HG03175 (cell line): ENCODE measurements at regions not wholly inside any gene's neighbourhood (a gene's known extent, or its start where the extent isn't known, plus 50 kb on each side); places are given as distances from the start of the nearest gene placed in this dataset.
A peak's percentile ranks its signal among the peaks of the same experiment; 100 is the strongest.
"Not testable (repeated sequence)": the region's sequence is repeated elsewhere in the genome, so short reads cannot be mapped to it uniquely, and the experiment has no call there.

Experiments
- ATAC-seq: cut with Tn5 transposase; IDR thresholded peaks from one replicate; pipeline ENCODE4 v1.9.1; 2021; ENCODE audit warnings: mild to moderate bottlenecking, moderate library complexity; ENCODE audit not compliant: unreplicated experiment

- peak; percentile 70 for ATAC-seq
Observed at GRCh38 chr2:175366815-175367214, 185.3 kb upstream of the ATP5MC3 start.

DNA sequence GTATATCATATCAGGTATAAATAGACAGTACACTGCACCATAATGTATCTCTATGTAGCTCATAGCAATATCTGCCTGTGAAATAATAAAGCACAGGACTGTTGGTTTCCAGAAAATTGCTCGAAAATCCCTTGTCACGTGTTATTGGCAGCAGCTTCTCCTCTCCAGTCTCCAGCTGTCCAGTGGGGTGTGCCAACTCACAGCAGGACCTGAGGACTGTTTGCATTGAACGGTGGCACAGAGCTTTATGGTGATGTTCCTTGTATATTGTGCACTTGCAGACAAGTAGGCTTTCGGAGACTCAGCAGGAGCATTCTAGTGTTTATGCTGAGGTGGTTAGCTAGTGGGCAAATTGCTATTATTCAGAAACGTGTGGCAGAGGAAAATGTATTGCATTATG lies 182.2 kb upstream of the ATP5MC3 start:
- no peak for ATAC-seq

- ATAC-seq: no peak
Observed at GRCh38 chr2:175362331-175362730, 180.8 kb upstream of the ATP5MC3 start.

DNA sequence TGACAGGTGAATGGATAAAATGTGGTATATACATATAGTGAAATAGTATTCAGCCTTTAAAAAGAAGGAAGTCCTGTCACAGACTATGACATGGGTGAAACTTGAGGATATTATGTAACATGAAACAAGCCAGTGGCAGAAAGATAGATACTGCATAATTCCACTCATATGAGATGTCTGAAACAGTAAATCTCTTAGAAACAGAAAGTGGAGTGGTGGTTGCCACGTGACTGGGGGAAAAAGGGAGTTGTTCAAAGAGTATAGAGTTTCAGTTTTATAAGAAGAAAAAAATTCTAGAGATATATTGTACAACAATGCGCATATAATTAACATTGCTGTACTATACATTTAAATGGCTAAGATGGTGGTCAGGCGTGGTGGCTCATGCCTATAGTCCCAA lies 178.2 kb upstream of the ATP5MC3 start:
- ATAC-seq: no peak

DNA sequence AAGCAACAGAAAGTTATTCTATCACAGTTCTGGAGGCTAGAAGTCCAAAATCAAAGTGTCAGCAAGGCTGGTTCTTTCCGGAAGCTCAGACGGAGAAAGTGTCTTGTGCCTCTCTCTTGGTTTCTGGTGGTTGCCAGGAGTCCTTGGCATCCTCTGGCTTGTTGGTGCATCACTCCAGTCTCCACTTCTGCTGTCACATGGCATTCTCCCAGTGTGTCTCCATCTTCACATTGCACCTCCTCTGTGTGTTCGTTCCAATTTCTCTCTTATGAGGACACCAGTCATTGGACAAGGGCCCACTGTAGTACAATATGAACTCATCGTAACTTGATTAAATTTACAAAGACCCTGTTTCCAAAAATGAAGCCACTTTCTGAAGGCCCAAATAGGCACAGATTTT lies 175.4 kb upstream of the ATP5MC3 start:
- ATAC-seq: no peak

DNA sequence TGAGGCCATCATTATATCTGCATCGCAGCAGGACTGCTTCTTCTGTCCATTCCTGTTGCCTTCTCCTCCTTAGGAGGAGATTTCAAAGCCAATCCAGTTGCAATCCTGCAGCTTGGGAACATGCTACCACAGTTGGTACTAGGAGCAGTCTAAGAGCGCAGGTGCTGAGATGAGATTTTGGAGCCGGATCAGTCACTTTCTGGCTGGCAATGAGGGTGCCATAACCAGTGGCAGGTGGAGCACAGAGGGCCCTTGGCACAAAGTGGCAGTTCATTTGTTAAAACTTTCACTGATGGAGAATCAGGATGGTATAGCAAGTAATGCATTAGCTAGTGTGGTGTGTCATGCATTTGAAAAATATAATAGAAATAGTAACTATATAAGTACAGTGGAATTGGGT lies 173.7 kb upstream of the ATP5MC3 start:
- no peak for ATAC-seq

- no peak for ATAC-seq
Observed at GRCh38 chr2:175353275-175353674, 171.8 kb upstream of the ATP5MC3 start.

- ATAC-seq: no peak
Observed at GRCh38 chr2:175351512-175351911, 170.0 kb upstream of the ATP5MC3 start.

DNA sequence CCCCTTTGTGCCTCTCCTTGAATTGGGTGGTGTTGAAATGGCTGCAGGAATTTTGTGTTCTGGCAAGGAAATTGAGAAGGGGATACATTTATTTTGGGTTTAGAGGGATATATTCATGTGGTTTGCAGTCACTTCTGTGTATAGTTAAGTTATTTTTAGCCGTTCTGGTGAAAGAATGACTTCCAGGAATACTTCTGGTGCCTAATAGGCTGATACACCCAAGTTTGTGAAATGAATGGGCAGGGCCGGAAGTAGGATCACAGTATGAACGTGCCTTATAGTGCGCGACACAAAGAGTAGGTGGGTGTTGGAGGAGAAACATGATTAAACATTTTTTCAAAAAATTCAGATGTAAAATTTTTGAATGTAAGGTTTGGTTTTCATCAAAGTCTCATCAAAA lies 168.6 kb upstream of the ATP5MC3 start:
- no peak for ATAC-seq

DNA sequence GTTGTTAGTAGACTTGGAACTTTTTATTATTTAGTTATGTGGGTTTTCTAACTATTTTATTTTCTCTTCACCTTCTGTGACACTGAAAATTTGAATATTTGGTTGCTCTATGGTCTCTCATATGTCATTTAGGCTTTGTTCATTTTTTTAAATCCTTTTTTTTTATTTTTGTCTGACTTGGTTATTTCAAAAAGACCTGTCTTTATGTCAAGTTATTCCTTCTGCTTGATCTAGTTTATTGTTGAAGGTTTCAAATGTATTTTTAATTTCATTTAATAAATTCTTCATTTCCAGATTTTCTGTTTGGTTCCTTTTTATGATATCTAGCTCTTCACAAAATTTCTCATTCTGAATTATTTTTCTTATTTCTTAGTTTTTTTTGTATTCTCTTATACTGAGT lies 160.6 kb upstream of the ATP5MC3 start:
- no peak for ATAC-seq

DNA sequence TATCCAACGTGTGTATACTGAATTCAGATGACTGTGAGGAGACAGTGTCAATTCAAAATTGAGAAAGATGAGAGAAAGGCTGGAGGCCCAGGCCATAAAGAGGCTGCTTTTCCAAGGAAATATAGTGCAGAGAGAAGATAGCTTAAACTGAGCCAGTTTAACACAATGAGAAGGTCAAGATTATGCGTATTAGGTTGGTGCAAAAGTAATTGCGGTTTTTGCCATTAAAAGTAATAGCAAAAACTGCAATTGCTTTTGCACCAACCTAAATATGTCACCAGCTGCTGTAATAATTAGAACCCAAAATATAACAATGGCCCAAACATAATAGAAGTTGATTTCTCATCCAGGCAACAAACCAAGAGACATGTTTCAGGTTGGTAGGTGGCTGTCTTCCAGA lies 148.7 kb upstream of the ATP5MC3 start:
- no peak for ATAC-seq

DNA sequence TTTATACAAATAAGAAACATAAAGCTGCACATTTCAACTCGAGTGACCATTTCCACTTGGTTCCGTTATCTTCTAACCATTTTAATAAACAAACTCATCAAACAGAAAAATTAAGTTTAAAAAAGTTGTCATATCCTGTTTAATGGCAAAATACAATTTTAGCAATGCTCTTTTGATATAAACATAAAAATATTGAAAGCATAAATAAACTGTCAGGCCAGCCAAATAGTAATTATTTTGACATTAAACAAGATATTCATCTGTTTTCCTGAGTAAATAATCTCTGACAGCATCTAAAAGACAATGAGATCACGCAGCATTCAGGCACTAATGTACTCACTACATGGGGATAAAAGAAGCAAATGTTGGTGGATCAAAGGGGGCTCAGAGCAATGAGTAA lies 145.3 kb upstream of the ATP5MC3 start:
- no peak for ATAC-seq

- ATAC-seq: not testable (repeated sequence)
Observed at GRCh38 chr2:175326164-175326563, 144.7 kb upstream of the ATP5MC3 start.

GRCh38 chr2:175323162-175323561 lies 141.7 kb upstream of the ATP5MC3 start:
- ATAC-seq: no peak

- peak; percentile 98 for ATAC-seq
Observed at GRCh38 chr2:175318542-175318941, 137.0 kb upstream of the ATP5MC3 start.

DNA sequence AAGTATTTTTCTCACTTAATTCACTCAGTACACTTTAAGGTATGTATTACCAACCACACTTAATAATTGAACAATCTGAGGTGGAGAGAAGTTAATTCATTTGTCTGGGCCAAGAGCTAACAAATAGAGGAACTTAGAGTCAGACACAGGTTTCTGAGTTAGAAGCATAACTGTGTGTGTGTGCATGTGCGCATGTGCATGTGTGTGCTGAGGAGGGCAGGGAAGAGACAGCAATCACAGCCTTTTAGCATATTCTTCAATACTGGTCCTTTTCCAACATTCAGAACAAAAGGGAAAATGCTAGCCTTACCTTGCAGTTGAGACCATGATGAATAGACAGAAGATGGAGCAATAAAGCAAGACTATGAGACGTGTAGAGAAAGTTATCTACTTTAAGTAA lies 136.2 kb upstream of the ATP5MC3 start:
- no peak for ATAC-seq

DNA sequence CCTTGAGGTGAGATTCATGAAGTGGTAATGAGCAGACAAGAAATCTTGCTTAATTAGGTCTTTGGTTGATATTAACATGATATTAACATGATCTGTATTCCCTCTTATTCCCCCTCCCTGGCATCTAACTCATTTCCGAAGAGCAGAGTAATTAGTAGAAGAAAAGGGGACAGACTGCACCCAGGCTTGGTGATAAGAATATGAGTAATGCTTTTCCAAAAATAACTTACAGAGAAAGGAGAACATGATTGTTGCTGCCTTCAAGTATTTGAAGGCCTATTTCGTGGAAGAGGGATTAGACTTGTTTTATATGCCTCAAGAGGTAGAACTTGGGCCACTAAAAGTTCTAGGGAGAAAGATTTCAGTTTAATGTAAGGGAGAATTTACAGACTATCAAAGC lies 130.6 kb upstream of the ATP5MC3 start:
- ATAC-seq: no peak

DNA sequence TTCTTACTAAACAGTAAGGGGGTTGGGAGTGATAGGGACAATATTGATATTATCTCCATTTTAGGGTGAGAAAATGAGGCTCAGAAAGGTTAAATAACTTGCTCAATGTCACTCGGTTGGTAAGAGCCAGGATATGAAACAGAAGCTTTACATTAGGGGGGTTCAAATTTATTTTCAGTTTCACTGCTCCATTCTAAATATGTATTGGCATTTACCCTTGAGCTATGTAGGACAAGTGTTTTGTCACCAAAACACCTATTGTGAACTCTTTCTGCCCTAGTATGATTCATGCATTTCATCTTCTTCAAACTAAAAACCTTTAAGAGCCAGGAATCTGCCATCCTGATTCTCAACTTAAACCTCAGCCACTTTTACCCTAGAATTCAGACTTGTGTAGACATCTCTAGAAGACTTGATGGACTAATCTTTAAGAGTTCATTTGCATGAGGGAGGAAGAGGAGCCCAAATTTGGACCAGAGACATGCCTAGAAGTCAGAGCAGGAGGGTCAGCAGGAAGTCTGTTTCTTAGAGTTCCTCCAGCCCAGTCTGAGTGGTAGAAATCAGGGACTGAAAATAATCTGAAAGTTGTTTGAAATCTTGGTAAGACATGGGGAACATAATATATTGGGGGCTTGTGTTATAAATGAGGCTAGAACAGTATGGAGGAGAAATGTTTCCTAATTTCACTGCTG lies 129.4 kb upstream of the ATP5MC3 start:
- peak; percentile 44 for ATAC-seq

DNA sequence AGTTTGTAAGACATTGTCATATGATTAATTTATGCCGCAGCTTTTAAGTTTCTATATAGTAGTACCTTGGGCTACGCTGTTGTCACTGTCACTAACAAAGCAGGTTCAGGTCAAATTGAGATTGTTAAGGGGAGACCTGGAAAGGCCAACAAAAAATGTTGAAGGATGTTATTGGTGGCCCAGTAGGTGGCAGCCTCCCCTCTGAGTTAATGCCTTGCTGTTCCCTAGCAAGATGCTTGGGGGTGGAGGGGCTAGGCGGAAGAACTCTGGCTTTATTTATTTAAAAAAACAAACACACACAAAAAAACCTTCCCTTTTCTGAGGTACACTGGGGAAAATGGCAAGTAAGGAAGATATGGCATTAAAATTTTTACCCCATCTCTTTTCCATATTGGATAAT lies 128.3 kb upstream of the ATP5MC3 start:
- ATAC-seq: peak; percentile 54

GRCh38 chr2:175308005-175308404 lies 126.5 kb upstream of the ATP5MC3 start:
- ATAC-seq: no peak

GRCh38 chr2:175304541-175304940 lies 123.0 kb upstream of the ATP5MC3 start:
- no peak for ATAC-seq

DNA sequence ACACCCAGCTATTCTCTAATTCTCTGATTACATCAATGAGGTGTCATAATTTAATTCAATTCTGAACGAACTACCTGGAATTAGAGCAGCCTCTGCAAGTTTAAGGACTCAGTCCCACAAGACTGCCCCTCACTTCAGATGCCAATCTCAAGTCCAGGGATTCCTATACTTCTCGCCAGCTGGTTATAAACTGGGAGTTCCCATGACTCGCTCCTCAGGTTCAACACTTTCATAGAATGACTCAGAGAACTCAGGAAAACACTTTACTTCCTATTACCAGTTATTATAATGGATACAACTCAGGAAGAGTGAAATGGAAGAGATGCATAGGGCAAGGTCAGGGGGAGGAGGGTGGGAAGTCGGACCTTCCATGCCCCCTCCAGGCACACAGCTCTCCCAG lies 112.3 kb upstream of the ATP5MC3 start:
- no peak for ATAC-seq

DNA sequence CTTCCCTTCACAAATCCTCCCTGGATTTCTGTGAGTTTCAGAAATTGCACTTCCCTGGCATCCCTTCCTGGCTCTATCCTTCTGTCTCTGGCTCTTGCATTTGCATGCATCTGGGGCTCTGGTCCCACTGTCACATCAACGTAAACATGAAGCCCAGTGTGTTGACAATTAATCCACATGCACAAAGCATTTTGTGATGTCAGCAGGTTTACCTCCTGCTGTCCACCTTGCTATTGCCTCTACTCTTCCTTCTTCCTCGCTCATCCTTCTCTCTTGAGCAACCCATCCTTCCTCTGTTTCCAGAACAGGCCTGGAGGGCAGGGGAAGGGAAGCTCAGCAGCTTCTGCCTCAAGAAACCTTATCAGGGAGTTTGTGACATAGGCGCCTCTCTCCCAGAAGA lies 111.7 kb upstream of the ATP5MC3 start:
- no peak for ATAC-seq
